PC-9 (cell line): ENCODE measurements at regions not wholly inside any gene's neighbourhood (a gene's known extent, or its start where the extent isn't known, plus 50 kb on each side); places are given as distances from the start of the nearest gene placed in this dataset.

Experiments used
- CTCF ChIP-seq: fragments of 200-600 bp; sonication (generic); conservative IDR thresholded peaks from 2 replicates; pipeline ENCODE4 v1.6.1; 2017; ENCODE audit warnings: mixed run types, antibody characterized with exemption, mild to moderate bottlenecking, moderate library complexity
- EZH2 ChIP-seq: fragments of 200-600 bp; sonication (generic); IDR thresholded peaks from 2 replicates; pipeline ENCODE4 v1.8.0; 2017; ENCODE audit warnings: antibody characterized with exemption, low read depth

- TF ChIP-seq CTCF (no peak), EZH2 (no peak)
Measured at GRCh38 chr7:128145191-128145590, 95.9 kb upstream of the LEP start.
